GM23248 (cell line): ENCODE measurements at regions not wholly inside any gene's neighbourhood (a gene's known extent, or its start where the extent isn't known, plus 50 kb on each side); places are given as distances from the start of the nearest gene placed in this dataset.

Source experiments
- DNase-seq: peaks from one replicate; pipeline ENCODE4 v3.0.0-alpha.2; 2015
- H2AFZ ChIP-seq: fragments of 200-600 bp; sonication (generic); 2 replicates; pipeline ENCODE4 v1.6.1; 2016; ENCODE audit warnings: antibody characterized with exemption
- H3F3A ChIP-seq: fragments of 200-600 bp; sonication (generic); 2 replicates; pipeline ENCODE4 v1.6.1; 2016; ENCODE audit warnings: mild to moderate bottlenecking, antibody characterized with exemption, mixed run types; ENCODE audit not compliant: insufficient read depth
- H3K27ac ChIP-seq: fragments of 200-600 bp; sonication (generic); 2 replicates; pipeline ENCODE4 v1.5.1; 2016; ENCODE audit warnings: mild to moderate bottlenecking
- H3K27me3 ChIP-seq: fragments of 200-600 bp; sonication (generic); replicated peaks from 2 replicates; pipeline ENCODE4 v1.6.1; 2016; ENCODE audit warnings: mild to moderate bottlenecking; ENCODE audit not compliant: insufficient read depth
- H3K36me3 ChIP-seq: fragments of 200-600 bp; sonication (generic); 2 replicates; pipeline ENCODE4 v1.6.1; 2016; ENCODE audit warnings: low read depth, mild to moderate bottlenecking
- H3K4me1 ChIP-seq: fragments of 200-600 bp; sonication (generic); 2 replicates; pipeline ENCODE4 v1.6.1; 2016; ENCODE audit warnings: mild to moderate bottlenecking; ENCODE audit not compliant: insufficient read depth
- H3K4me2 ChIP-seq: fragments of 200-600 bp; sonication (generic); one replicate; pipeline ENCODE4 v1.6.1; 2016; ENCODE audit warnings: mild to moderate bottlenecking; ENCODE audit not compliant: unreplicated experiment
- H3K4me3 ChIP-seq: fragments of 200-600 bp; sonication (generic); 2 replicates; pipeline ENCODE4 v1.5.1; 2016; ENCODE audit warnings: mild to moderate bottlenecking
- H3K79me2 ChIP-seq: fragments of 200-600 bp; sonication (generic); 2 replicates; pipeline ENCODE4 v1.6.1; 2016; ENCODE audit warnings: mild to moderate bottlenecking; ENCODE audit not compliant: insufficient read depth
- H3K9ac ChIP-seq: fragments of 200-600 bp; sonication (generic); 2 replicates; pipeline ENCODE4 v1.6.1; 2016; ENCODE audit warnings: mild to moderate bottlenecking
- H3K9me2 ChIP-seq: fragments of 200-600 bp; sonication (generic); 2 replicates; pipeline ENCODE4 v1.6.1; 2016; ENCODE audit warnings: mixed run types, mild to moderate bottlenecking, moderate library complexity; ENCODE audit not compliant: insufficient read depth
- H3K9me3 ChIP-seq: fragments of 200-600 bp; sonication (generic); one replicate; pipeline ENCODE4 v1.6.1; 2017; ENCODE audit warnings: low read depth
- H4K20me1 ChIP-seq: fragments of 200-600 bp; sonication (generic); 2 replicates; pipeline ENCODE4 v1.6.0; 2016; ENCODE audit not compliant: insufficient read depth
- EZH2 ChIP-seq: fragments of 200-600 bp; sonication (generic); IDR thresholded peaks from 2 replicates; pipeline ENCODE4 v1.6.1; 2018; ENCODE audit warnings: antibody characterized with exemption, mild to moderate bottlenecking; ENCODE audit not compliant: insufficient read depth, poor library complexity, severe bottlenecking
- EZH2phosphoT487 ChIP-seq: fragments of 200-600 bp; sonication (generic); IDR thresholded peaks from 2 replicates; pipeline ENCODE4 v1.6.1; 2018; ENCODE audit warnings: antibody characterized with exemption, moderate library complexity, mild to moderate bottlenecking, low read depth; ENCODE audit not compliant: insufficient read depth
- WGBS, 2 experiments: methylation state at CpG; one replicate each; pipeline ENCODE4 v1.1.6; 2015 to 2017; ENCODE audit warnings: low lambda C conversion rate in 2 of 2, low coverage in 1 of 2; ENCODE audit errors: missing lambda C conversion rate in 2 of 2; 5-methylcytosine and 5-hydroxymethylcytosine counted together
- in situ Hi-C: fragments of 300-500 bp; cut with MboI; formaldehyde crosslinking; loops from 2 replicates; pipeline ENCODE4 v1.15.0; 2020

GRCh38 chr2:118718921-118719320 is 128.5 kb downstream of the EN1 start:
- no peaks in the 10 kb centered on the region for H3K9me2 ChIP-seq

GRCh38 chr2:118716102-118716501 is 131.3 kb downstream of the EN1 start:
- Histone ChIP-seq H3K4me3 (no peak overlapping the region), H3K9ac (no peak overlapping the region), H3K9me2 (no peaks in the 10 kb centered on the region), H4K20me1 (no peaks in the 10 kb centered on the region), H3K9me3 (no peaks in the 10 kb centered on the region), H3K36me3 (no peaks in the 10 kb centered on the region), H3K27me3 (no peaks in the 10 kb centered on the region), H3K27ac (no peak overlapping the region), H3K4me1 (no peaks in the 10 kb centered on the region), H3K4me2 (no peak overlapping the region), H2AFZ (no peak overlapping the region), H3K79me2 (no peaks in the 10 kb centered on the region), H3F3A (no peaks in the 10 kb centered on the region)
- TF ChIP-seq EZH2phosphoT487 (no peak), EZH2 (no peak)
- in situ Hi-C loops: no loop called here
- WGBS, 2 experiments: 69 to 75% methylated on average over 6 of the region's 6 CpGs
- DNase-seq: no peak

More at GRCh38 chr2:118718921-118719320, 128.5 kb downstream of the EN1 start:
- Histone ChIP-seq H3K79me2 (no peaks in the 10 kb centered on the region), H3K36me3 (no peaks in the 10 kb centered on the region), H3K4me2 (no peak overlapping the region), H3K27ac (no peak overlapping the region), H3K4me1 (peaks cover 14% of the 10 kb centered on the region), H2AFZ (no peak overlapping the region), H3K27me3 (no peaks in the 10 kb centered on the region), H3F3A (peaks cover 3% of the 10 kb centered on the region; the same call in 1 of the 2 replicates), H3K9me3 (no peaks in the 10 kb centered on the region), H3K9ac (no peak overlapping the region), H4K20me1 (no peaks in the 10 kb centered on the region), H3K4me3 (no peak overlapping the region)
- in situ Hi-C loops: no loop called here
- no peak for DNase-seq
- no peak for TF ChIP-seq EZH2phosphoT487
- TF ChIP-seq EZH2: no peak

- no peak overlapping the region for H3K9ac ChIP-seq
- in situ Hi-C loops: no loop called here
Measured at GRCh38 chr2:118714118-118714517, 133.3 kb downstream of the EN1 start.

GRCh38 chr2:118711603-118712002 is 135.8 kb downstream of the EN1 start:
- Histone ChIP-seq H3K4me3 (no peak overlapping the region), H3K36me3 (no peaks in the 10 kb centered on the region), H3F3A (no peaks in the 10 kb centered on the region), H3K79me2 (no peaks in the 10 kb centered on the region), H3K4me1 (no peaks in the 10 kb centered on the region), H2AFZ (no peak overlapping the region), H4K20me1 (no peaks in the 10 kb centered on the region), H3K9ac (no peak overlapping the region), H3K27me3 (no peaks in the 10 kb centered on the region), H3K9me2 (no peaks in the 10 kb centered on the region), H3K4me2 (no peak overlapping the region), H3K27ac (no peak overlapping the region), H3K9me3 (no peaks in the 10 kb centered on the region)
- in situ Hi-C loops: no loop called here
- TF ChIP-seq EZH2 (no peak), EZH2phosphoT487 (no peak)
- DNase-seq: no peak
- WGBS, 2 experiments: 83 to 92% methylated on average over 5 of the region's 5 CpGs

More at GRCh38 chr2:118714118-118714517, 133.3 kb downstream of the EN1 start:
- 73 to 74% methylated on average over 6 of the region's 6 CpGs for WGBS, 2 experiments
- H4K20me1 ChIP-seq: no peaks in the 10 kb centered on the region
- DNase-seq: no peak
- H3K4me3 ChIP-seq: no peak overlapping the region
- H3F3A ChIP-seq: no peaks in the 10 kb centered on the region
- H3K4me2 ChIP-seq: no peak overlapping the region
- no peaks in the 10 kb centered on the region for H3K79me2 ChIP-seq
- H3K4me1 ChIP-seq: no peaks in the 10 kb centered on the region
- H3K36me3 ChIP-seq: no peaks in the 10 kb centered on the region
- H3K9me3 ChIP-seq: no peaks in the 10 kb centered on the region
- TF ChIP-seq EZH2phosphoT487: no peak
- no peak for TF ChIP-seq EZH2
- H2AFZ ChIP-seq: no peak overlapping the region
- no peak overlapping the region for H3K27ac ChIP-seq
- no peaks in the 10 kb centered on the region for H3K27me3 ChIP-seq
- no peaks in the 10 kb centered on the region for H3K9me2 ChIP-seq

GRCh38 chr2:118710481-118710880 is 137.0 kb downstream of the EN1 start:
- Histone ChIP-seq H3K79me2 (no peaks in the 10 kb centered on the region), H3K9me3 (no peaks in the 10 kb centered on the region), H3K4me1 (peaks cover 2% of the 10 kb centered on the region; the same call in 1 of the 2 replicates), H3K4me3 (no peak overlapping the region), H2AFZ (no peak overlapping the region), H3K36me3 (no peaks in the 10 kb centered on the region), H3F3A (no peaks in the 10 kb centered on the region), H3K9me2 (no peaks in the 10 kb centered on the region), H3K27ac (no peak overlapping the region), H3K27me3 (no peaks in the 10 kb centered on the region), H3K9ac (no peak overlapping the region), H4K20me1 (no peaks in the 10 kb centered on the region), H3K4me2 (no peak overlapping the region)
- DNase-seq: no peak
- in situ Hi-C loops: no loop called here
- 62 to 67% methylated on average over 2 of the region's 2 CpGs for WGBS, 2 experiments
- no peak for TF ChIP-seq EZH2
- TF ChIP-seq EZH2phosphoT487: no peak
